DMS114 treated with DMSO at 0.1 percent for 48 hours (cell line): ENCODE measurements at regions not wholly inside any gene's neighbourhood (a gene's known extent, or its start where the extent isn't known, plus 50 kb on each side); places are given as distances from the start of the nearest gene placed in this dataset.
"Not testable (repeated sequence)": the region's sequence is repeated elsewhere in the genome, so short reads cannot be mapped to it uniquely, and the experiment has no call there.

Experiments
- DNase-seq: peaks from one replicate; lab custom pipeline; 2025; ENCODE audit not compliant: unreplicated experiment; lab: John Stamatoyannopoulos, UW

GRCh38 chr13:58876473-58876872 is 1244.9 kb downstream of the PCDH17 start:
- no peak for DNase-seq

GRCh38 chr13:58879114-58879513 is 1247.6 kb downstream of the PCDH17 start:
- no peak for DNase-seq

- no peak for DNase-seq
These were observed 1251.0 kb downstream of the PCDH17 start for GRCh38 chr13:58882516-58882915.

GRCh38 chr13:58883405-58883804 is 1251.9 kb downstream of the PCDH17 start:
- DNase-seq, result no peak

DNA sequence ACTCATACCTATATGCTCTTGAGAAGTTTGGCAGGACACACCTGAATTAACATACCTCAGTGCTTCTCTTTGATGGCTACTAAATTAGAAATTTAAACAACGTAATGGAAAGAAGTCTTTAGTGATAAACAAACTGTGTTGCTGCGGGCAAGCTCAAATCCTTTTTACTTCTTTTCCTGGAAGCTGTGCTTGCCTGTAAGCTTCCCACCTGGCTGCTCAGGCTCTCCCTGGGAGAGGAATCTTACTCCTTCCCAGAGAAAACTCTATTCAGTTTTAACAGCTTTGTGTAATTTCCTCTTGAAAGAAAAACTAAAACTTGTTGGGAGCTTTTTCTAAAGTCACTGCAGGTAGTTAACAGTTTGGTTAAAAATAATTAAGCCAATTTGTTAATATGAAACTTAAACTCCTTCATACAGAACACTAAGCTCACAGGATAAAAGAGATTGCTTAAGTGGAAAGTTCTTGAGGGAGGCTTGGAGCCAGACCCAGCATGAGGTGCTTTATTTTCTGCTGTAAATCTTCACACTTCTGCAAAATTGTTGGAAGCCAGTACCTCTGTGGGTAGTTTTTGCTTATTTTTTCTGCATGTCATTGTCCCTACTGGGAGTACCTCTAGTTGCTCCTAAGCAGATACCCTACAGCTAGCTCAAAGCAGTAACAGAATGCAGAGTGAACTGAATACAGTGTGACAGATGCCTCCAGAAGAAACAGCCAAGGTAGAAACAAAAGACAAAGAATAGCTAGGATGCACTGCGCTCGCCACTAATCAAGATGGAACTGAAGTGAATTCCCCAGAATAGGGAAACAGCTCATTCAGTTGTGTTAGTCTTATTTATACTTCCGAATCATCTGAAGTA is 1253.0 kb downstream of the PCDH17 start:
- no peak for DNase-seq

GRCh38 chr13:58889474-58889873 is 1257.9 kb downstream of the PCDH17 start:
- DNase-seq, result no peak

DNA sequence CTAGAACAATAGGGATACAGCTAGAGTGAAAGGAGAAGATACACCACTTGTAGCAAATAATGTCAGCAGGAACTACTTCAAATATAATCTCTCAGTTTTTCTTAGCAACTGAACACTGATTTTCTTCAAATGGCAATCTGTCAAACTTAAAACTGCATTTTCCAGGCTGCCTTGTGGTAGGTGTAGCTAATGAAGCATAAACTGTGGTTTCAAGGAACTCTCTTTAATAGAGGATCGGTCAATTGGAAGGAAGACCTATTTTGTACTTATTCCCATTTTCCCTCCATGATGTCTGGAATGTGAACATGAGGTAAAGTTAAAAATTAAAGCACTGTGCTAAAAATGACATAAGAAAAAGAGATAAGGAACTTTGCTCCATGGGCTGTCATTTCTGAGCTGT is 1261.9 kb downstream of the PCDH17 start:
- DNase-seq, result no peak

GRCh38 chr13:58906329-58907007 is 1257.3 kb downstream of the DIAPH3 start:
- no peak for DNase-seq

GRCh38 chr13:58907347-58907746 is 1256.4 kb downstream of the DIAPH3 start:
- no peak for DNase-seq

GRCh38 chr13:58908019-58908679 is 1255.6 kb downstream of the DIAPH3 start:
- DNase-seq, result no peak

DNA sequence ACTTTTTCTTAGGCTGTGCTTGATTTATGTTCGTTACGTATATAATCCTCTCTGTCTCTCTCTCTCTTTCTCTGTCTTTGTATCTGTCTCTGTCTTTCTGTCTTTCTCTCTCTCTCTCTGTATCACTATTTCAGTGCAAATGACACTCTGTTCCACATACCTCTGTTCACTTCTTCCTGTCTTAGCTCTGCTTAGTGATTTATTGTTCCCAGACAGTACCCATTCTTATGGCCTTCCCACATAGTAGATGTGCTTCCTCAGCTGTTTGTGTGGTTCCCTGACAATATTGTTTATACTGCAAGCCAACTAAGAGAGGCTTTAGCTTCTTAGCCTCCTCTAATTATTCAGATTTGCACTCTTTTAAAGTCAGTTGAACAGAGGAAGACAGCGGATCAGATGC is 1244.2 kb downstream of the DIAPH3 start:
- DNase-seq, result no peak

- DNase-seq, result no peak
These were observed 1242.6 kb downstream of the DIAPH3 start for GRCh38 chr13:58921129-58921528.

GRCh38 chr13:58926858-58927257 is 1236.9 kb downstream of the DIAPH3 start:
- DNase-seq, result no peak

DNA sequence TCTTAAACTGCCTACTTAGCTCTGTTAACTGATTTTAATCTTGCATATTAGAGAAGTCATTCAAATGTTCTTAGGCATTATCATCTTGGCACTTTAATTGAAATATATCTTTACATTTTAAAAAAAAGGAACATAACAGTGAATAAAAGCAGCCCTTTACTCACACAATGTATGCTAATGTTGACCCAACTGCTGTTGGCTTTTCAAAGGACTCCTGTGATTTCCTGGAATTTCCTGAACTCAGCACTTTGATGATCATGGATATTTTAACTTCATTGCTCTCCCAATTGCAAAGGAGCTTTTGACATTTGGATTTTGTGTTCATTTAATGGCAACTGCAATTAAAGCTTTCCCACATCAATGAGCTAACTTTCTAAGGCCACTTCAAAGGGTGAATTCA is 1230.3 kb downstream of the DIAPH3 start:
- DNase-seq, result no peak

- no peak for DNase-seq
These were observed 1228.0 kb downstream of the DIAPH3 start for GRCh38 chr13:58935689-58936088.

- no peak for DNase-seq
These were observed 1217.5 kb downstream of the DIAPH3 start for GRCh38 chr13:58946274-58946673.

- no peak for DNase-seq
These were observed 1214.1 kb downstream of the DIAPH3 start for GRCh38 chr13:58949646-58950045.

DNA sequence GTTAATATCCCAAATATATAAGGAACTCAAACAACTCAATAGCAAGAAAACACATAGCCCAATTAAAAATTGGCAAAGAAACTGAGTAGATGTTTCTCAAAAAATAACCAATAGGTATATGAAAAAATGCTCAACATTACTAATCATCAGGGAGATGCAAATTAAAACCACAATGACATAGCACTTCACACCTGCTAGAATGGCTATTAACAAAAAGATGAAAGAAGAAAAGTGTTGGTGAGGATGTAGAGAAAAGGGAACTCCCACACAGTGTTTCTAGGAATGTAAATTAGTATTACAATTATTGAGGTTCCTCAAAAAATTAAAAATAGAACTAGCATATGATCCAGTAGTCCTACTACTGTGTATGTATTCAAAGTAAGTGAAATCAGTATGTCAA is 1212.8 kb downstream of the DIAPH3 start:
- no peak for DNase-seq

GRCh38 chr13:58953638-58954037 is 1210.1 kb downstream of the DIAPH3 start:
- no peak for DNase-seq

GRCh38 chr13:58955546-58956385 is 1208.0 kb downstream of the DIAPH3 start:
- no peak for DNase-seq

- DNase-seq, result not testable (repeated sequence)
These were observed 1205.6 kb downstream of the DIAPH3 start for GRCh38 chr13:58958097-58958496.
